GM23248 (cell line): ENCODE measurements at regions not wholly inside any gene's neighbourhood (a gene's known extent, or its start where the extent isn't known, plus 50 kb on each side); places are given as distances from the start of the nearest gene placed in this dataset.

Source experiments
- DNase-seq: peaks from one replicate; pipeline ENCODE4 v3.0.0-alpha.2; 2015
- H2AFZ ChIP-seq: fragments of 200-600 bp; sonication (generic); 2 replicates; pipeline ENCODE4 v1.6.1; 2016; ENCODE audit warnings: antibody characterized with exemption
- H3F3A ChIP-seq: fragments of 200-600 bp; sonication (generic); 2 replicates; pipeline ENCODE4 v1.6.1; 2016; ENCODE audit warnings: mild to moderate bottlenecking, antibody characterized with exemption, mixed run types; ENCODE audit not compliant: insufficient read depth
- H3K27ac ChIP-seq: fragments of 200-600 bp; sonication (generic); 2 replicates; pipeline ENCODE4 v1.5.1; 2016; ENCODE audit warnings: mild to moderate bottlenecking
- H3K27me3 ChIP-seq: fragments of 200-600 bp; sonication (generic); replicated peaks from 2 replicates; pipeline ENCODE4 v1.6.1; 2016; ENCODE audit warnings: mild to moderate bottlenecking; ENCODE audit not compliant: insufficient read depth
- H3K36me3 ChIP-seq: fragments of 200-600 bp; sonication (generic); 2 replicates; pipeline ENCODE4 v1.6.1; 2016; ENCODE audit warnings: low read depth, mild to moderate bottlenecking
- H3K4me1 ChIP-seq: fragments of 200-600 bp; sonication (generic); 2 replicates; pipeline ENCODE4 v1.6.1; 2016; ENCODE audit warnings: mild to moderate bottlenecking; ENCODE audit not compliant: insufficient read depth
- H3K4me2 ChIP-seq: fragments of 200-600 bp; sonication (generic); one replicate; pipeline ENCODE4 v1.6.1; 2016; ENCODE audit warnings: mild to moderate bottlenecking; ENCODE audit not compliant: unreplicated experiment
- H3K4me3 ChIP-seq: fragments of 200-600 bp; sonication (generic); 2 replicates; pipeline ENCODE4 v1.5.1; 2016; ENCODE audit warnings: mild to moderate bottlenecking
- H3K79me2 ChIP-seq: fragments of 200-600 bp; sonication (generic); 2 replicates; pipeline ENCODE4 v1.6.1; 2016; ENCODE audit warnings: mild to moderate bottlenecking; ENCODE audit not compliant: insufficient read depth
- H3K9ac ChIP-seq: fragments of 200-600 bp; sonication (generic); 2 replicates; pipeline ENCODE4 v1.6.1; 2016; ENCODE audit warnings: mild to moderate bottlenecking
- H3K9me2 ChIP-seq: fragments of 200-600 bp; sonication (generic); 2 replicates; pipeline ENCODE4 v1.6.1; 2016; ENCODE audit warnings: mixed run types, mild to moderate bottlenecking, moderate library complexity; ENCODE audit not compliant: insufficient read depth
- H3K9me3 ChIP-seq: fragments of 200-600 bp; sonication (generic); one replicate; pipeline ENCODE4 v1.6.1; 2017; ENCODE audit warnings: low read depth
- H4K20me1 ChIP-seq: fragments of 200-600 bp; sonication (generic); 2 replicates; pipeline ENCODE4 v1.6.0; 2016; ENCODE audit not compliant: insufficient read depth
- EZH2 ChIP-seq: fragments of 200-600 bp; sonication (generic); IDR thresholded peaks from 2 replicates; pipeline ENCODE4 v1.6.1; 2018; ENCODE audit warnings: antibody characterized with exemption, mild to moderate bottlenecking; ENCODE audit not compliant: insufficient read depth, poor library complexity, severe bottlenecking
- EZH2phosphoT487 ChIP-seq: fragments of 200-600 bp; sonication (generic); IDR thresholded peaks from 2 replicates; pipeline ENCODE4 v1.6.1; 2018; ENCODE audit warnings: antibody characterized with exemption, moderate library complexity, mild to moderate bottlenecking, low read depth; ENCODE audit not compliant: insufficient read depth
- WGBS, 2 experiments: methylation state at CpG; one replicate each; pipeline ENCODE4 v1.1.6; 2015 to 2017; ENCODE audit warnings: low lambda C conversion rate in 2 of 2, low coverage in 1 of 2; ENCODE audit errors: missing lambda C conversion rate in 2 of 2; 5-methylcytosine and 5-hydroxymethylcytosine counted together
- in situ Hi-C: fragments of 300-500 bp; cut with MboI; formaldehyde crosslinking; loops from 2 replicates; pipeline ENCODE4 v1.15.0; 2020

DNA sequence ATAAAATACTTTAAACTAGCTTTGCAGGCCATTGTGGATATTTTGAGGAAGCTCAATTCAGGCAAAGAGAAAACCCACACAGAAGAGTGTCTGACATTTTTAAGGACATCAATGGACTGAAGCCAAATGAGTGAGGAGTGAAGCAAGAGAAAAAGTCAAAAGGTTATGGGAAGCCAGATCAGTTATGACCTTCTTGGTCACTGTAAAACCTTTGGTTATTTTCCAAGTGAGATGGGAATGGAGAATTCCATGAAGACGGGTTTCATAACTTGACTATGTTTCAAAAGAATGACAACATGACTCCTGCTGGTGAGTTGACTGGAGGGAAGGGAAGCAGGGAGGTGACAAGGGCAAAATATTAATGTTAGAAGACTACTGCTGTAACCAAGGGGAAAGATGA, 585.2 kb downstream of the EFNA5 start:
- DNase-seq, result no peak
- in situ Hi-C loops, result no loop called here
- Histone ChIP-seq H3K9ac (no peak overlapping the region), H3K27ac (no peak overlapping the region), H3K36me3 (no peaks in the 10 kb centered on the region), H2AFZ (no peak overlapping the region), H3K4me2 (no peak overlapping the region), H4K20me1 (no peaks in the 10 kb centered on the region), H3F3A (no peaks in the 10 kb centered on the region), H3K4me3 (no peak overlapping the region), H3K27me3 (no peaks in the 10 kb centered on the region), H3K9me2 (no peaks in the 10 kb centered on the region), H3K9me3 (no peaks in the 10 kb centered on the region), H3K4me1 (no peaks in the 10 kb centered on the region), H3K79me2 (no peaks in the 10 kb centered on the region)
- TF ChIP-seq EZH2 (no peak), EZH2phosphoT487 (no peak)
- WGBS, 2 experiments, result 30 to 32% methylated on average over 1 of the region's 1 CpG

DNA sequence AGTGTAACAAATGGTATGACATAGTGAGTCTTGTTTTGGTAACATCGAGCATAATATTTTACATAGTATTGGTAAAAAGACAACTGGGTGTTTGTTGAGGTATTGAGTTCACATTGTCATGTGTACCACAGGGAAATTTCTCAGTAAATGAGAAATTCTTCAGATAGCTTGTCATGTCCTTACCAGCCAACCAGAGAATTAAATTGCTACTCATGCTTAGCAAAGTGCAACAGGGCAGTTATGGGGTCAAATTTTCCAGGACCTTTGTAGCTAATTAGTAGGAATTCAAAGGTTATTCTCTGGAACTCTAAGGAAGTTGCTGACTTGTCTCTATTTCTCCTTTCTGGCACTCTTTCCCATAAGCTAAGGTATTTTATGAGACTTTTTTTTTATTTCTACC, 595.7 kb downstream of the EFNA5 start:
- Histone ChIP-seq H3K4me2 (no peak overlapping the region), H3K4me1 (no peaks in the 10 kb centered on the region), H3K9me3 (no peaks in the 10 kb centered on the region), H2AFZ (no peak overlapping the region), H3K9ac (no peak overlapping the region), H3K36me3 (no peaks in the 10 kb centered on the region), H3K79me2 (no peaks in the 10 kb centered on the region), H3K4me3 (no peak overlapping the region), H4K20me1 (no peaks in the 10 kb centered on the region), H3K9me2 (no peaks in the 10 kb centered on the region), H3K27ac (no peak overlapping the region), H3F3A (no peaks in the 10 kb centered on the region), H3K27me3 (no peaks in the 10 kb centered on the region)
- 22% methylated on average over 1 of the region's 1 CpG for WGBS, 2 experiments
- no peak for TF ChIP-seq EZH2
- TF ChIP-seq EZH2phosphoT487, result no peak
- DNase-seq, result no peak
- in situ Hi-C loops, result no loop called here

DNA sequence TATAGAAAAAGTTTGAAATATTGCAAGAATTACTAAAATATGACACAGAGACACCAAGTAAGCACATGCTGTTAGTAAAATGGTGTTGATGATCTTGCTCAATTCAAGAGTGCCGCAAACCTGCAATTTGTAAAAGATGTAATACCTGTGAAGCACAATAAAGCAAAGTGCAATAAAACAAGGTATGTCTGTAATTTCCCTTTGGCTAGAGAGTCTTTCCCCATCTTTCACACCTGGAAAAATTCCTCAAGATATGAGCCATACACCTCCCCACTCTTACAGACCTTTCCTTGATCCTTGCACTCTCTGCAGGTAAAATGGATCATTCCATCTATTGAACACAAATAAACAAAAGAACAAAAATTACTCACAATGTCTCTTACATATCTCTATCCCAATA, 597.8 kb downstream of the EFNA5 start:
- no peak for DNase-seq

DNA sequence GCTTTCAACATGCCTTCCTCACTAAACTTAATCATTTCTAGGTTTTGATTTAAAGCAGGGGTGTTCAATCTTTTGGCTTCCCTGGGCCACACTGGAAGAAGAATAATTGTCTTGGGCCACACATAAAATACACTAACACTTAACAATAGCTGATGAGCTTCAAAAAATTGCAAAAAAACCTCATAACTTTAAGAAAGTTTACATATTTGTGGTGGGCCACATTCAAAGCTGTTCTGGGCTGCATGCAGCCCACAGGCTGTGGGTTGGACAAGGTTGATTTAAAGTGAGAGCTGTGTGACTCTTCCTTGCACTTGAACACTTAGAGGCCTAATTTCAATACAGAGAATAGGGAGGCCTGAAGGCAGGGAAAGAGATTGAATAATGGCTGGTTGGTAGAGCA, 598.3 kb downstream of the EFNA5 start:
- TF ChIP-seq EZH2, result no peak
- TF ChIP-seq EZH2phosphoT487, result no peak
- Histone ChIP-seq H3F3A (no peaks in the 10 kb centered on the region), H3K79me2 (no peaks in the 10 kb centered on the region), H3K9me3 (no peaks in the 10 kb centered on the region), H3K36me3 (no peaks in the 10 kb centered on the region), H3K4me3 (no peak overlapping the region), H3K9me2 (no peaks in the 10 kb centered on the region), H3K27ac (no peak overlapping the region), H2AFZ (no peak overlapping the region), H3K4me2 (no peak overlapping the region), H3K4me1 (no peaks in the 10 kb centered on the region), H3K9ac (no peak overlapping the region), H4K20me1 (no peaks in the 10 kb centered on the region), H3K27me3 (no peaks in the 10 kb centered on the region)
- DNase-seq, result no peak
- in situ Hi-C loops, result no loop called here

More for the DNA sequence above, 597.8 kb downstream of the EFNA5 start:
- no peak for TF ChIP-seq EZH2
- no peak for TF ChIP-seq EZH2phosphoT487
- no peaks in the 10 kb centered on the region for H3K79me2 ChIP-seq
- no peaks in the 10 kb centered on the region for H4K20me1 ChIP-seq
- no peaks in the 10 kb centered on the region for H3K4me1 ChIP-seq
- H3F3A ChIP-seq, result no peaks in the 10 kb centered on the region
- H3K9ac ChIP-seq, result no peak overlapping the region
- no peaks in the 10 kb centered on the region for H3K9me3 ChIP-seq
- H3K4me2 ChIP-seq, result no peak overlapping the region
- H3K9me2 ChIP-seq, result no peaks in the 10 kb centered on the region
- no peak overlapping the region for H3K4me3 ChIP-seq
- no peaks in the 10 kb centered on the region for H3K27me3 ChIP-seq
- no peaks in the 10 kb centered on the region for H3K36me3 ChIP-seq
- in situ Hi-C loops, result no loop called here
- H3K27ac ChIP-seq, result no peak overlapping the region
- no peak overlapping the region for H2AFZ ChIP-seq
- 64 to 74% methylated on average over 1 of the region's 1 CpG for WGBS, 2 experiments

DNA sequence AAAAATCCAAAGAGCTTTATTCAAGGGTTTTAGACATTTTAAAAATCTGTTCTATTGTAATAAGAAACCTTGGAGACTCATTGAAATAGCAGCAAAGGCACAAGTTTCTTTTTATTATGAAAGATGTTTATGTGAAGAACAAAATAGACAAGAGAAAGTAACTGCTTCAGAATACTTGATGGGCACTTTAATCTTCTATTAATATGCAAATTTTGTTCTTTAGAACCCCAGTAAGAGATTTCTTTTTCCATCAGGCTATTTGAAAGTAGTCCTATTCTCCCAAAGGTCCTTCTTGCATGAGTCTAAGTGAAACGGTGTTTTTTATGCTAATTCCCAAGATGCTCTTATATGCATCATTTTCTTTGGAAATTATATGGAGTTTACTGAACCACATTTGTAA, 602.0 kb downstream of the EFNA5 start:
- no peak for DNase-seq
- Histone ChIP-seq H3K79me2 (no peaks in the 10 kb centered on the region), H3K9ac (no peak overlapping the region), H3K27ac (no peak overlapping the region), H3K36me3 (no peaks in the 10 kb centered on the region), H3F3A (no peaks in the 10 kb centered on the region), H3K9me3 (no peaks in the 10 kb centered on the region), H3K4me3 (no peak overlapping the region), H3K4me2 (no peak overlapping the region), H3K27me3 (no peaks in the 10 kb centered on the region), H4K20me1 (no peaks in the 10 kb centered on the region), H3K9me2 (no peaks in the 10 kb centered on the region), H3K4me1 (no peaks in the 10 kb centered on the region), H2AFZ (no peak overlapping the region)
- in situ Hi-C loops, result no loop called here
- no peak for TF ChIP-seq EZH2phosphoT487
- TF ChIP-seq EZH2, result no peak
- WGBS, 2 experiments, result 26 to 31% methylated on average over 1 of the region's 1 CpG
